ENCODE measurements at regions not wholly inside any gene's neighbourhood (a gene's known extent, or its start where the extent isn't known, plus 50 kb on each side); places are given as distances from the start of the nearest gene placed in this dataset.

GRCh38 chr18:50458366-50458765 is 83.5 kb downstream of the SKA1 start:
- TF ChIP-seq EP300 (IDR thresholded peaks at IDR 0.05; ENCODE audit: borderline replicate concordance in 1 of 2, low read depth in 2 of 2, low read length in 2 of 2), result no peak
- no peak for TF ChIP-seq JUND (IDR thresholded peaks at IDR 0.05; ENCODE audit: low read length)
- no peak for TF ChIP-seq KDM1A (IDR thresholded peaks at IDR 0.05; ENCODE audit: borderline replicate concordance, low read length)
- no peak for TF ChIP-seq HDAC6 (IDR thresholded peaks at IDR 0.05; ENCODE audit: low read depth, low read length)
- TF ChIP-seq POLR2A (IDR thresholded peaks at IDR 0.05; ENCODE audit: control extremely low read depth in 1 of 2, low read depth in 2 of 2, low read length in 2 of 2), result no peak
- TF ChIP-seq CEBPB (IDR thresholded peaks at IDR 0.05; ENCODE audit: low read depth, low read length), result no peak
- TF ChIP-seq CTCF (IDR thresholded peaks at IDR 0.05; ENCODE audit: control extremely low read depth in 1 of 3, insufficient read depth in 1 of 3, low read depth in 1 of 3, low read length in 3 of 3), result no peak
- no peak for TF ChIP-seq TCF12 (IDR thresholded peaks at IDR 0.05; ENCODE audit: low read depth, low read length)
- no peak for TF ChIP-seq EZH2 (IDR thresholded peaks at IDR 0.05; ENCODE audit: low read depth, low read length, severe bottlenecking)
